ENCODE measurements at regions not wholly inside any gene's neighbourhood (a gene's known extent, or its start where the extent isn't known, plus 50 kb on each side); places are given as distances from the start of the nearest gene placed in this dataset.

DNA sequence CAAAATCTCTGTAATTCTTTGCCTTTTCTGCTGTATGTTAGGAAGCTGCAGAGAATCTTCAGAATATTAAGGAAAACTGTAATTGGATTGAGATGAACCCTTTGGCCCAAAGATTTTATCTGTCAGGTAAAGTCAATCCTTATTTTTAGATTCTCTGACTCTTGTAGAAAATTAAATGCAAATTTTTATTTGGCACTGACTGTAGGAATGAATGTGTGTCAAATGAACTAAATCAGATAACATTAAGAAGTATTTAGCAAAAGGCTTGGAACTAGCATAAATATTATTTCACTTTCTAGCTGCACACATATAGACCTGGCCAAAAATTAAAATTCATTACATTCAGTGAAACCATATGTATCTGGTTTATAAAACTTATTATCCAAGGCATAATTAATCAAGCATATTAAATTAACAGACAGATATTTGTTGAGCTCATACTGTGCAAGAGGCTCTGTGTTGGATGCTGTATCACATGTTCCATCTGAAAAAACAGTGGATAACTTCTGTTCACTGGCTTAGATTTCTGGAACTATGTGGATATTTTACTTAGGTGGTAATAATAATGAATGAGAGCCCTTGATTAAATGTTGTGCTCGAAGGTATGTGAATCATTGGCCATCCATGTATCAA is 124.8 kb downstream of the HDGFL1 start:
- H3K36me3 Mint-ChIP-seq (ENCODE audit: low read depth): no peaks in the 10 kb centered on the region

GRCh38 chr6:22696481-22696880 is 127.1 kb downstream of the HDGFL1 start:
- no peaks in the 10 kb centered on the region for H3K27me3 Mint-ChIP-seq
- no peak overlapping the region for H3K27ac Mint-ChIP-seq
- H3K9me3 Mint-ChIP-seq: no peaks in the 10 kb centered on the region
- no peaks in the 10 kb centered on the region for H3K4me1 Mint-ChIP-seq (ENCODE audit: low read depth)
- no peaks in the 10 kb centered on the region for H3K36me3 Mint-ChIP-seq (ENCODE audit: low read depth)
- intact Hi-C loops (cut with micrococcal nuclease): no loop called here
- H3K4me3 Mint-ChIP-seq: no peak overlapping the region

More for the DNA sequence above, 124.8 kb downstream of the HDGFL1 start:
- Mint-ChIP-seq H3K9me3 (no peaks in the 10 kb centered on the region), H3K27me3 (no peaks in the 10 kb centered on the region), H3K4me1 (ENCODE audit: low read depth) (no peaks in the 10 kb centered on the region), H3K27ac (no peak overlapping the region), H3K4me3 (no peak overlapping the region)
- intact Hi-C loops (cut with micrococcal nuclease): no loop called here

GRCh38 chr6:22697306-22697705 is 127.9 kb downstream of the HDGFL1 start:
- Mint-ChIP-seq H3K27me3 (no peaks in the 10 kb centered on the region), H3K4me1 (ENCODE audit: low read depth) (no peaks in the 10 kb centered on the region), H3K36me3 (ENCODE audit: low read depth) (no peaks in the 10 kb centered on the region), H3K4me3 (no peak overlapping the region), H3K9me3 (peaks cover 7% of the 10 kb centered on the region), H3K27ac (no peak overlapping the region)
- intact Hi-C loops (cut with micrococcal nuclease): no loop called here

GRCh38 chr6:22699151-22699550 is 129.8 kb downstream of the HDGFL1 start:
- Mint-ChIP-seq H3K4me3 (no peak overlapping the region), H3K36me3 (ENCODE audit: low read depth) (no peaks in the 10 kb centered on the region), H3K27me3 (no peaks in the 10 kb centered on the region), H3K9me3 (peaks cover 14% of the 10 kb centered on the region), H3K4me1 (ENCODE audit: low read depth) (no peaks in the 10 kb centered on the region), H3K27ac (no peak overlapping the region)
- intact Hi-C loops (cut with micrococcal nuclease): no loop called here

- Mint-ChIP-seq H3K27ac (no peak overlapping the region), H3K4me3 (no peak overlapping the region), H3K9me3 (peaks cover 14% of the 10 kb centered on the region), H3K27me3 (no peaks in the 10 kb centered on the region), H3K36me3 (ENCODE audit: low read depth) (no peaks in the 10 kb centered on the region), H3K4me1 (ENCODE audit: low read depth) (no peaks in the 10 kb centered on the region)
- intact Hi-C loops (cut with micrococcal nuclease): no loop called here
Measured at GRCh38 chr6:22706651-22707050, 137.3 kb downstream of the HDGFL1 start.

DNA sequence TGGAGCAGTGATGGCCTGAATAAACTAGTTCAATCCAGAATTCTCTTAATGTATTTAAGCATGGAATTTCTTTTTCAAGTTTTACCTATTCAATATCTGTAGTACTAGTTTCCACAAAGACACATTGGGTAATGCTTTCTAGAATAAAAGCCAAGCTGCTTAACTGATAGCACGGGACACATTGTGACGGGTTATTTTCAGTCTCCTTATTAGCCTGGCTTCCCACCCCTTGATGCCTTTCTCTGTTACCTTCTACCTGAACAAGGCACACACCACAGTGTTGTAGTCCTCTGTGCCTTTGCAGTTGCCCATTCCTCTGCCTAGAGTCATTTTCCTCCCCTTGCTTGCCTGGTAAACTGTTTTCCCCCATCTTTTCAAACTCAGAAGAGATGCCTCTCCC is 139.1 kb downstream of the HDGFL1 start:
- H3K9me3 Mint-ChIP-seq: no peaks in the 10 kb centered on the region
- no peak overlapping the region for H3K4me3 Mint-ChIP-seq
- H3K27me3 Mint-ChIP-seq: no peaks in the 10 kb centered on the region
- H3K27ac Mint-ChIP-seq: no peak overlapping the region
- intact Hi-C loops (cut with micrococcal nuclease): no loop called here
- no peaks in the 10 kb centered on the region for H3K4me1 Mint-ChIP-seq (ENCODE audit: low read depth)
- H3K36me3 Mint-ChIP-seq (ENCODE audit: low read depth): no peaks in the 10 kb centered on the region

DNA sequence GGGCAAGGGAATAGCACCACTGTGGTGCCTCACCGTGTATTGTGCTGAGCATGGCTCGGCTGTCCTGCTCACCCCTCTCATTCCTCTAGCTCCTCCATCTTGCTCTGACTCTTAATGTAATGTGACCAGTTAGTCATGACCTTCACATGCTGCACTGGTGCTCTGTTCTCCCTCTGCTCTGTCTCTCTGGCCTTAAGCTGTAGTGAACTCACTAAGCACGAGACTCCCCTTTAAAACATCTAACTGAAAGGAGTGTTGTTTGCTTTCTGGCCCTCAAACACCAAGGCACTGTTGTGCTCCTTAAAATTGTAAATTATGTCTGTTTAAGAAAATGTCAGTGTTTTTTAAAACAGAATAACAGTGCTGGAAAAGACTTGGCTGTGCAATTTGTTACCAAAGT is 140.4 kb downstream of the HDGFL1 start:
- intact Hi-C loops (cut with micrococcal nuclease): no loop called here
- no peaks in the 10 kb centered on the region for H3K4me1 Mint-ChIP-seq (ENCODE audit: low read depth)
- no peaks in the 10 kb centered on the region for H3K36me3 Mint-ChIP-seq (ENCODE audit: low read depth)
- H3K4me3 Mint-ChIP-seq: no peak overlapping the region
- H3K27ac Mint-ChIP-seq: no peak overlapping the region
- no peaks in the 10 kb centered on the region for H3K27me3 Mint-ChIP-seq
- H3K9me3 Mint-ChIP-seq: no peaks in the 10 kb centered on the region

DNA sequence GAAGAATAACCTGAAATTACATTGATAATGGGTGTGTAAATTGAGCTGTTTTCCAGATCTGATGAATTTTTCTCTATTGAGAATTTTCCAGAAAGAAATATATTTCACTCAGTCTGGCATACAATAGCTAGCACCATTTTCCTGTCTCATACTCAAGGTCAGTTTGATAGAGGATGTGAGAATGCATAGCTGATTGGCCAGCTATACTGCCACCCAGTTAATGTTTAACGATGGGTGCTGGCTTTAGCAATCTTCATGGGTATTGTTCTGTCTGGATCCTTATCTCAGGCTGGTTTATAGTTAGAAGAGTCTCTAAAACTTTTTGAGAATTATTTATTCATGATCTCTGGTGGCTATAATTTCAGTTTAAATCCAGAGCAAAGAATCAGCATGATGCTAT is 147.4 kb downstream of the HDGFL1 start:
- no peak overlapping the region for H3K27ac Mint-ChIP-seq
- H3K9me3 Mint-ChIP-seq: no peaks in the 10 kb centered on the region
- H3K27me3 Mint-ChIP-seq: no peaks in the 10 kb centered on the region
- intact Hi-C loops (cut with micrococcal nuclease): no loop called here
- no peaks in the 10 kb centered on the region for H3K4me1 Mint-ChIP-seq (ENCODE audit: low read depth)
- no peaks in the 10 kb centered on the region for H3K36me3 Mint-ChIP-seq (ENCODE audit: low read depth)
- no peak overlapping the region for H3K4me3 Mint-ChIP-seq

- Mint-ChIP-seq H3K27me3 (no peaks in the 10 kb centered on the region), H3K4me3 (no peak overlapping the region), H3K4me1 (ENCODE audit: low read depth) (no peaks in the 10 kb centered on the region), H3K36me3 (ENCODE audit: low read depth) (no peaks in the 10 kb centered on the region), H3K27ac (no peak overlapping the region), H3K9me3 (peaks cover 4% of the 10 kb centered on the region)
- intact Hi-C loops (cut with micrococcal nuclease): no loop called here
Measured at GRCh38 chr6:22717915-22718314, 148.5 kb downstream of the HDGFL1 start.

DNA sequence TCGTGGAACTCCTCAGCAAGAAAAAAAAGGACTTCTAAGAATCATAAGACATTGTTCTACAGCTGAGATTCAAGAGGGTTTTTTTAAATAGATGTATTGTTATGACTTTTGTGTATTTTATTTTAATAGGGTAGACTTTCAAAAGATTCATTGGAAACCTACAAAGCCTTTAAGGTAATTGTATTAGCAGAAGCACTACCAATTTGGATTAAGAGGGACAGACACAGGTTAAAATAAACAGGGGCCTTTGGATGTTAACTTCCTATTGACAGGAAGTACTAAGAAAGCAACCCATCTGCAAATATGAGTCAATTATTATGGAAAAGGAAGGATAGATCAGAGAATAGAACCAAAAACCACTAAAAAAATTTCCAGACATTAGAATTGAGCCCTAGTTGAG is 153.5 kb downstream of the HDGFL1 start:
- intact Hi-C loops (cut with micrococcal nuclease): no loop called here
- H3K9me3 Mint-ChIP-seq: peaks cover 22% of the 10 kb centered on the region
- H3K27me3 Mint-ChIP-seq: no peaks in the 10 kb centered on the region
- H3K27ac Mint-ChIP-seq: no peak overlapping the region
- H3K4me1 Mint-ChIP-seq (ENCODE audit: low read depth): no peaks in the 10 kb centered on the region
- H3K4me3 Mint-ChIP-seq: no peak overlapping the region
- H3K36me3 Mint-ChIP-seq (ENCODE audit: low read depth): no peaks in the 10 kb centered on the region

DNA sequence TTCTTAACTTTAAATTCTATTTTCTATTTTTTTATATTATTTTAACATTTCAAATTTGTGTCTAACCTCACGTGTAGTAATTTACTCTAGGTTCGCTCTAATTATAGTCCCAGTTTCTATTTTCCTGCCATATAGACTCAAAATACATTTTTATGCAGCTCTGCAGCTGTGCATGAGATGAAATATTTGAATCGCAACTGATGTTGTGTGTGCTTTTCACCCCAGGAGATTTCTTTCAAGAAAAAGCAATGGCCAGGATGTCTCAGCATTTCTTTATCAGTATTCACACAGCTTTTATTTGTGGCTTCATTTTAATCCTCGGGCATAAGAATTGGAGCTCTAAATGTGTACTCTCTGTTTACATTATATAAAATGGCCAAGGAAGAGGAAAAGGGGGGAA is 157.6 kb downstream of the HDGFL1 start:
- H3K27me3 Mint-ChIP-seq: no peaks in the 10 kb centered on the region
- H3K36me3 Mint-ChIP-seq (ENCODE audit: low read depth): no peaks in the 10 kb centered on the region
- no peaks in the 10 kb centered on the region for H3K4me1 Mint-ChIP-seq (ENCODE audit: low read depth)
- H3K9me3 Mint-ChIP-seq: peaks cover 26% of the 10 kb centered on the region
- H3K27ac Mint-ChIP-seq: no peak overlapping the region
- H3K4me3 Mint-ChIP-seq: no peak overlapping the region
- intact Hi-C loops (cut with micrococcal nuclease): no loop called here

- intact Hi-C loops (cut with micrococcal nuclease): no loop called here
- no peak overlapping the region for H3K27ac Mint-ChIP-seq
- H3K9me3 Mint-ChIP-seq: peaks cover 24% of the 10 kb centered on the region
- H3K4me1 Mint-ChIP-seq (ENCODE audit: low read depth): no peaks in the 10 kb centered on the region
- no peaks in the 10 kb centered on the region for H3K27me3 Mint-ChIP-seq
- no peaks in the 10 kb centered on the region for H3K36me3 Mint-ChIP-seq (ENCODE audit: low read depth)
- H3K4me3 Mint-ChIP-seq: no peak overlapping the region
Measured at GRCh38 chr6:22727710-22728109, 158.3 kb downstream of the HDGFL1 start.

GRCh38 chr6:22732176-22732970 is 163.0 kb downstream of the HDGFL1 start:
- Mint-ChIP-seq H3K27me3 (no peaks in the 10 kb centered on the region), H3K4me1 (ENCODE audit: low read depth) (no peaks in the 10 kb centered on the region), H3K27ac (no peak overlapping the region), H3K4me3 (no peak overlapping the region), H3K36me3 (ENCODE audit: low read depth) (no peaks in the 10 kb centered on the region), H3K9me3 (peaks cover 7% of the 10 kb centered on the region)
- intact Hi-C loops (cut with micrococcal nuclease): no loop called here

DNA sequence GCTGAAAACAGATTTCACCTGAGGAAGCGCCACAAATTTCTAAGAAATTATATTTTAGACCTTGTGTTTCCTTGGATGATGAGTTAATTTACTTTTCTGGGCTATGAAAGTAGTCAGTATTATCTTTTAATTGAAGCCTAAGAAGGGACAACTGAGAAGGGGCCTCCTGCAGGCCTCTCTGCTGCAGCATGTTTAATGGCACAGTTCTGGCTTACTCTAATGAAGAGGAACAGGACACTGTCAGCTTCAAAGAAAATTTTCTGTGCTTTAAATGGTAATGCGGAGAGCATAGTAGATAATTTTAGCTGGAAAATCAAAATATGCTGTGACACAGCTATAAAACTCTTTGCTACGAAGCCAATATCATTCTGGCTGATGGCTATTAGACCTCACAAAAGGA is 167.4 kb downstream of the HDGFL1 start:
- no peak overlapping the region for H3K27ac Mint-ChIP-seq
- no peak overlapping the region for H3K4me3 Mint-ChIP-seq
- H3K27me3 Mint-ChIP-seq: no peaks in the 10 kb centered on the region
- no peaks in the 10 kb centered on the region for H3K4me1 Mint-ChIP-seq (ENCODE audit: low read depth)
- intact Hi-C loops (cut with micrococcal nuclease): no loop called here
- H3K9me3 Mint-ChIP-seq: peaks cover 6% of the 10 kb centered on the region
- H3K36me3 Mint-ChIP-seq (ENCODE audit: low read depth): no peaks in the 10 kb centered on the region

GRCh38 chr6:22737331-22737730 is 168.0 kb downstream of the HDGFL1 start:
- Mint-ChIP-seq H3K36me3 (ENCODE audit: low read depth) (no peaks in the 10 kb centered on the region), H3K27ac (no peak overlapping the region), H3K9me3 (peaks cover 12% of the 10 kb centered on the region), H3K4me1 (ENCODE audit: low read depth) (no peaks in the 10 kb centered on the region), H3K4me3 (no peak overlapping the region), H3K27me3 (no peaks in the 10 kb centered on the region)
- intact Hi-C loops (cut with micrococcal nuclease): no loop called here

Measured in dendritic cell treated with granulocyte-macrophage colony-stimulating factor and Interleukin-4, amounts not matched to agents 40 ng/mL and 50 ng/mL, for 4 days (primary cell).